ENCODE measurements at regions not wholly inside any gene's neighbourhood (a gene's known extent, or its start where the extent isn't known, plus 50 kb on each side); places are given as distances from the start of the nearest gene placed in this dataset.

GRCh38 chr10:36803229-36803628 is 322.2 kb upstream of the ANKRD30A start (continued):
- no peak for TF ChIP-seq KAT2A (conservative IDR thresholded peaks at IDR 0.05; ENCODE audit: control insufficient read depth, low read depth, low read length)

- ChIA-PET RAD21 (ENCODE audit: unreplicated experiment) (no interaction called here), CTCF (no interaction called here), POLR2A (no interaction called here), SMC1A (ENCODE audit: uncharacterized antibody, unreplicated experiment) (no interaction called here)
- in situ Hi-C loops (cut with MboI), result no loop called here
- H4K20me1 ChIP-seq (ENCODE audit: control insufficient read depth, insufficient read depth), result no peaks in the 10 kb centered on the region
- ATAC-seq (no peak), FAIRE-seq (no peak), DNase-seq (ENCODE audit: low read depth, low spot score) (no peak)
- no peaks in the 10 kb centered on the region for H3K9me3 ChIP-seq (replicated peaks; ENCODE audit: control insufficient read depth, insufficient read depth, low read length)
- intact Hi-C loops (cut with micrococcal nuclease; ENCODE audit: unreplicated experiment), result no loop called here
- H3K4me3 ChIP-seq, result no peak overlapping the region
- H3K27ac ChIP-seq (ENCODE audit: control insufficient read depth, insufficient read depth), result no peak overlapping the region
- H3K9ac ChIP-seq (ENCODE audit: control insufficient read depth, insufficient read depth, low read length), result no peak overlapping the region
- H3K36me3 ChIP-seq (ENCODE audit: control insufficient read depth in 2 of 2, insufficient read depth in 2 of 2, low read length in 1 of 2), result no peaks in the 10 kb centered on the region
- no peak overlapping the region for H2AFZ ChIP-seq (ENCODE audit: control insufficient read depth, low read depth, low read length)
- 46% methylated on average over 13 of the region's 13 CpGs for WGBS (ENCODE audit: insufficient coverage, insufficient replicate concordance, low lambda C conversion rate, missing lambda C conversion rate)
- TF ChIP-seq E2F8 (IDR thresholded peaks at IDR 0.05; ENCODE audit: low read depth, partially characterized antibody) (no peak), TBL1XR1 (IDR thresholded peaks at IDR 0.05; ENCODE audit: low read depth, low read length) (no peak), CHD1 (IDR thresholded peaks at IDR 0.05; ENCODE audit: low read depth, low read length) (no peak), NFIC (IDR thresholded peaks at IDR 0.05; ENCODE audit: low read depth, low read length) (no peak), PAX5 (IDR thresholded peaks at IDR 0.05; ENCODE audit: borderline replicate concordance, low read depth, low read length) (no peak), YY1 (IDR thresholded peaks at IDR 0.05; ENCODE audit: low read depth, low read length) (no peak), ZNF384 (IDR thresholded peaks at IDR 0.05; ENCODE audit: borderline replicate concordance, low read depth, low read length) (no peak), HDGF (IDR thresholded peaks at IDR 0.05) (no peak)
- no peaks in the 10 kb centered on the region for H3K27me3 ChIP-seq (replicated peaks in 1 of 2; ENCODE audit: control insufficient read depth in 2 of 2, insufficient read depth in 2 of 2, low read length in 1 of 2)
- H3K4me1 ChIP-seq (ENCODE audit: control insufficient read depth, insufficient read depth, low read length), result no peaks in the 10 kb centered on the region
- no TSS peak for BruUV-seq (replicated peaks)
- H3K79me2 ChIP-seq (ENCODE audit: control insufficient read depth, insufficient read depth, low read length), result no peaks in the 10 kb centered on the region
- H3K4me2 ChIP-seq (ENCODE audit: control insufficient read depth, insufficient read depth), result no peak overlapping the region
Measured at GRCh38 chr10:36802490-36803153, 322.8 kb upstream of the ANKRD30A start.
